Left lung (tissue), 4 donors: ENCODE measurements at regions not wholly inside any gene's neighbourhood (a gene's known extent, or its start where the extent isn't known, plus 50 kb on each side); places are given as distances from the start of the nearest gene placed in this dataset.

Experiments used
- ATAC-seq: fragments of 200-7000 bp; cut with Tn5 transposase; one replicate; pipeline ENCODE4 v1.9.1; 2020; ENCODE audit warnings: moderate library complexity
- DNase-seq, 4 donors: peaks; one replicate each; pipeline ENCODE4 v3.0.0-alpha.2; 2013 to 2020
- H3K27ac ChIP-seq, 2 donors: fragments of 200-600 bp; sonication (generic) in 1 of 2; one replicate each; pipeline versions ENCODE4 v1.5.0 to v1.8.0; 2020 to 2021
- H3K27me3 ChIP-seq, 2 donors: fragments of 200-600 bp; sonication (generic) in 1 of 2; one replicate each; pipeline versions ENCODE4 v1.5.0 to v1.8.0; 2020 to 2021
- H3K36me3 ChIP-seq, 2 donors: fragments of 200-600 bp; sonication (generic) in 1 of 2; one replicate each; pipeline versions ENCODE4 v1.5.0 to v1.8.0; 2020 to 2021
- H3K4me1 ChIP-seq, 2 donors: fragments of 200-600 bp; one replicate each; pipeline ENCODE4 v1.8.0; 2021
- H3K4me3 ChIP-seq, 2 donors: fragments of 200-600 bp; sonication (generic) in 1 of 2; one replicate each; pipeline versions ENCODE4 v1.5.0 to v1.8.0; 2020 to 2021; ENCODE audit warnings: mild to moderate bottlenecking in 1 of 2
- H3K9me3 ChIP-seq, 2 donors: fragments of 200-600 bp; sonication (generic) in 1 of 2; one replicate each; pipeline versions ENCODE4 v1.5.0 to v1.8.0; 2020 to 2021
- CTCF ChIP-seq, 2 donors: fragments of 200-600 bp; sonication (generic) in 1 of 2; IDR thresholded peaks; one replicate each; pipeline versions ENCODE4 v1.5.0 to v1.8.0; 2021; ENCODE audit warnings: antibody characterized with exemption in 2 of 2
- intact Hi-C, 2 donors: fragments of 100-400 bp; cut with DNase I; formaldehyde crosslinking; loops; one replicate each; pipeline versions ENCODE4 v1.11.2 to v1.14.2; 2022
- donor health status: DM: no; HTN: yes; CAD: no.
- donor health status: DM: no; HTN: no; CAD: no.

GRCh38 chr2:238744951-238745350 lies 102.9 kb upstream of the TWIST2 start:
- no peak for TF ChIP-seq CTCF (IDR thresholded peaks at IDR 0.05)
- DNase-seq, result no peak
- H3K4me1 ChIP-seq, result no peaks in the 10 kb centered on the region
- peaks cover 0 to 10% of the 10 kb centered on the region in 2 donors for H3K27me3 ChIP-seq
- H3K36me3 ChIP-seq, result no peaks in the 10 kb centered on the region
- no peak for ATAC-seq
- intact Hi-C loops, result no loop called here
- H3K9me3 ChIP-seq, result peaks cover 0 to 7% of the 10 kb centered on the region in 2 donors
- no peak overlapping the region for H3K27ac ChIP-seq
- no peak overlapping the region for H3K4me3 ChIP-seq

GRCh38 chr2:238745997-238746396 lies 101.9 kb upstream of the TWIST2 start:
- Histone ChIP-seq H3K36me3 (no peaks in the 10 kb centered on the region), H3K27ac (no peak overlapping the region), H3K27me3 (peaks cover 0 to 10% of the 10 kb centered on the region in 2 donors), H3K4me1 (no peaks in the 10 kb centered on the region), H3K9me3 (peaks cover 0 to 17% of the 10 kb centered on the region in 2 donors), H3K4me3 (no peak overlapping the region)
- DNase-seq, result no peak
- ATAC-seq, result no peak
- TF ChIP-seq CTCF (IDR thresholded peaks at IDR 0.05), result no peak
- intact Hi-C loops, result no loop called here

GRCh38 chr2:238747114-238747513 lies 100.8 kb upstream of the TWIST2 start:
- no peak for DNase-seq

GRCh38 chr2:238747557-238747956 lies 100.3 kb upstream of the TWIST2 start:
- no peak for ATAC-seq
- H3K27me3 ChIP-seq, result peaks cover 0 to 6% of the 10 kb centered on the region in 2 donors
- intact Hi-C loops, result no loop called here
- no peak overlapping the region for H3K27ac ChIP-seq
- no peak overlapping the region for H3K4me3 ChIP-seq
- no peaks in the 10 kb centered on the region for H3K36me3 ChIP-seq
- H3K9me3 ChIP-seq, result peaks cover 0 to 18% of the 10 kb centered on the region in 2 donors
- DNase-seq, result no peak
- no peak for TF ChIP-seq CTCF (IDR thresholded peaks at IDR 0.05)
- H3K4me1 ChIP-seq, result no peaks in the 10 kb centered on the region

More at GRCh38 chr2:238747114-238747513, 100.8 kb upstream of the TWIST2 start:
- no peaks in the 10 kb centered on the region for H3K36me3 ChIP-seq
- H3K4me3 ChIP-seq, result no peak overlapping the region
- peaks cover 0 to 18% of the 10 kb centered on the region in 2 donors for H3K9me3 ChIP-seq
- no peak for TF ChIP-seq CTCF (IDR thresholded peaks at IDR 0.05)
- H3K4me1 ChIP-seq, result no peaks in the 10 kb centered on the region
- no peak overlapping the region for H3K27ac ChIP-seq
- H3K27me3 ChIP-seq, result peaks cover 0 to 10% of the 10 kb centered on the region in 2 donors
- ATAC-seq, result no peak
- intact Hi-C loops, result no loop called here

GRCh38 chr2:238750212-238750904 lies 97.5 kb upstream of the TWIST2 start:
- TF ChIP-seq CTCF (IDR thresholded peaks at IDR 0.05), result no peak
- Histone ChIP-seq H3K36me3 (no peaks in the 10 kb centered on the region), H3K27ac (no peak overlapping the region), H3K4me1 (no peaks in the 10 kb centered on the region), H3K27me3 (no peaks in the 10 kb centered on the region), H3K9me3 (peaks cover 0 to 18% of the 10 kb centered on the region in 2 donors), H3K4me3 (no peak overlapping the region)
- DNase-seq (no peak), ATAC-seq (no peak)
- intact Hi-C loops, result no loop called here
